CD4-positive, alpha-beta T cell treated with Interleukin-21 for 1 hour (primary cell): ENCODE measurements at regions not wholly inside any gene's neighbourhood (a gene's known extent, or its start where the extent isn't known, plus 50 kb on each side); places are given as distances from the start of the nearest gene placed in this dataset.
A peak's percentile ranks its signal among the peaks of the same experiment; 100 is the strongest.
"Not testable (repeated sequence)": the region's sequence is repeated elsewhere in the genome, so short reads cannot be mapped to it uniquely, and the experiment has no call there.

Experiments
- DNase-seq: peaks from one replicate; pipeline ENCODE4 v3.0.0-alpha.2; 2020

- DNase-seq, result not testable (repeated sequence)
Observed at GRCh38 chr17:445839-446238, 93.2 kb upstream of the RPH3AL start, which contains the start of gene RFLNB. RFLNB (minus strand) TSS chr17:445939.

GRCh38 chr17:444879-445454 lies 92.4 kb upstream of the RPH3AL start:
- DNase-seq, result no peak

GRCh38 chr17:443109-443508 lies 90.5 kb upstream of the RPH3AL start:
- DNase-seq, result no peak

GRCh38 chr17:441155-441950 lies 88.7 kb upstream of the RPH3AL start:
- DNase-seq, result no peak

- no peak for DNase-seq
Observed at GRCh38 chr17:438191-438590, 85.6 kb upstream of the RPH3AL start.

- DNase-seq, result no peak
Observed at GRCh38 chr17:437545-437944, 84.9 kb upstream of the RPH3AL start.

- no peak for DNase-seq
Observed at GRCh38 chr17:436571-436970, 84.0 kb upstream of the RPH3AL start.

- not testable (repeated sequence) for DNase-seq
Observed at GRCh38 chr17:432471-432870, 79.9 kb upstream of the RPH3AL start.

GRCh38 chr17:431494-431893 lies 78.9 kb upstream of the RPH3AL start:
- DNase-seq, result no peak

- DNase-seq, result no peak
Observed at GRCh38 chr17:429589-429988, 77.0 kb upstream of the RPH3AL start.

GRCh38 chr17:428414-428813 lies 75.8 kb upstream of the RPH3AL start:
- no peak for DNase-seq

- DNase-seq, result no peak
Observed at GRCh38 chr17:427891-428290, 75.3 kb upstream of the RPH3AL start.

GRCh38 chr17:427327-427726 lies 74.7 kb upstream of the RPH3AL start:
- DNase-seq, result no peak

GRCh38 chr17:422196-422930 lies 69.8 kb upstream of the RPH3AL start:
- DNase-seq, result no peak

- no peak for DNase-seq
Observed at GRCh38 chr17:420479-421175, 68.0 kb upstream of the RPH3AL start.

- DNase-seq, result peak; percentile 58
Observed at GRCh38 chr17:419073-419735, 66.6 kb upstream of the RPH3AL start.

GRCh38 chr17:418421-418751 lies 65.8 kb upstream of the RPH3AL start:
- peak; percentile 68 for DNase-seq

GRCh38 chr17:417691-418420 lies 65.2 kb upstream of the RPH3AL start:
- DNase-seq, result no peak

- peak; percentile 78 for DNase-seq
Observed at GRCh38 chr17:416293-417206, 63.9 kb upstream of the RPH3AL start.

- no peak for DNase-seq
Observed at GRCh38 chr17:413706-414380, 61.2 kb upstream of the RPH3AL start.

GRCh38 chr17:413016-413350 lies 60.4 kb upstream of the RPH3AL start:
- DNase-seq, result peak; percentile 30
